Breast epithelium (tissue), 3 donors: ENCODE measurements at regions not wholly inside any gene's neighbourhood (a gene's known extent, or its start where the extent isn't known, plus 50 kb on each side); places are given as distances from the start of the nearest gene placed in this dataset.

ENCODE experiments used
- POLR2A ChIP-seq: fragments of 450-650 bp; IDR thresholded peaks from one replicate; pipeline ENCODE4 v1.6.1; 2016; ENCODE audit warnings: antibody characterized with exemption, mild to moderate bottlenecking, moderate library complexity
- TF ChIP-seq, protein P1 (sequence below), 3 donors: fragments of 450-650 bp; IDR thresholded peaks; one replicate each; pipeline ENCODE4 v1.5.1; 2016 to 2017; ENCODE audit warnings: antibody characterized with exemption in 3 of 3, mild to moderate bottlenecking in 3 of 3, moderate library complexity in 3 of 3

DNA sequence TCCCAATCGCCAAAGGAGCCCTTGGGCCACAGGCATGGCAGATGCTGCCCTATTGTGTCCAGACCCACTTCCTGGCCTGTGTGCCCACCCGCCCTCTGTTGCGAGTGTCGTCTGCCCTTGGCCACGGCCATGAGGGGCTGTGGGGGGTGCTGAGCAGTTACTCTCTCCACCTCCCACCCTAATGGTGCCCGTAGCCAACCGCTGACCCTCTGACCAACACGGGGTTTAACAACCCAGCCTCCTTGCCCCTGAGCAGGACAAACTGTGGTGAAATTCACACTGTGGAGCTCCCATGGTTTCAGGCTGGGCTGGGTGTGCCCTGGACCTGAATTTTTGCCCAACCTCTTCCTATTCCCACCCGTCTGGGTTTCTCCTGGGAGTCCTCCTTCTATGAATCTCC, 145.7 kb upstream of the HDAC4 start:
- TF ChIP-seq, protein P1, sequence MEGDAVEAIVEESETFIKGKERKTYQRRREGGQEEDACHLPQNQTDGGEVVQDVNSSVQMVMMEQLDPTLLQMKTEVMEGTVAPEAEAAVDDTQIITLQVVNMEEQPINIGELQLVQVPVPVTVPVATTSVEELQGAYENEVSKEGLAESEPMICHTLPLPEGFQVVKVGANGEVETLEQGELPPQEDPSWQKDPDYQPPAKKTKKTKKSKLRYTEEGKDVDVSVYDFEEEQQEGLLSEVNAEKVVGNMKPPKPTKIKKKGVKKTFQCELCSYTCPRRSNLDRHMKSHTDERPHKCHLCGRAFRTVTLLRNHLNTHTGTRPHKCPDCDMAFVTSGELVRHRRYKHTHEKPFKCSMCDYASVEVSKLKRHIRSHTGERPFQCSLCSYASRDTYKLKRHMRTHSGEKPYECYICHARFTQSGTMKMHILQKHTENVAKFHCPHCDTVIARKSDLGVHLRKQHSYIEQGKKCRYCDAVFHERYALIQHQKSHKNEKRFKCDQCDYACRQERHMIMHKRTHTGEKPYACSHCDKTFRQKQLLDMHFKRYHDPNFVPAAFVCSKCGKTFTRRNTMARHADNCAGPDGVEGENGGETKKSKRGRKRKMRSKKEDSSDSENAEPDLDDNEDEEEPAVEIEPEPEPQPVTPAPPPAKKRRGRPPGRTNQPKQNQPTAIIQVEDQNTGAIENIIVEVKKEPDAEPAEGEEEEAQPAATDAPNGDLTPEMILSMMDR (IDR thresholded peaks at IDR 0.05), result no peak
- TF ChIP-seq POLR2A, result no peak
